ENCODE measurements at regions not wholly inside any gene's neighbourhood (a gene's known extent, or its start where the extent isn't known, plus 50 kb on each side); places are given as distances from the start of the nearest gene placed in this dataset.

- Mint-ChIP-seq H3K27me3 (no peaks in the 10 kb centered on the region), H3K4me3 (no peak overlapping the region), H3K9me3 (peaks cover 5% of the 10 kb centered on the region), H3K27ac (no peak overlapping the region), H3K36me3 (no peaks in the 10 kb centered on the region), H3K4me1 (ENCODE audit: unreplicated experiment) (peaks cover 5% of the 10 kb centered on the region)
- DNase-seq (ENCODE audit: extremely low spot score, unreplicated experiment) = no peak
- TF ChIP-seq CTCF (conservative IDR thresholded peaks at IDR 0.05) = no peak
These were observed 62.9 kb upstream of the APCDD1 start for GRCh38 chr18:10391506-10391905.

- Mint-ChIP-seq H3K4me3 (no peak overlapping the region), H3K36me3 (no peaks in the 10 kb centered on the region), H3K9me3 (no peaks in the 10 kb centered on the region), H3K27me3 (no peaks in the 10 kb centered on the region), H3K4me1 (ENCODE audit: unreplicated experiment) (peaks cover 29% of the 10 kb centered on the region), H3K27ac (no peak overlapping the region)
- DNase-seq (ENCODE audit: extremely low spot score, unreplicated experiment) = no peak
- no peak for TF ChIP-seq CTCF (conservative IDR thresholded peaks at IDR 0.05)
These were observed 57.4 kb upstream of the APCDD1 start for GRCh38 chr18:10397004-10397403.

GRCh38 chr18:10398571-10398970 is 55.9 kb upstream of the APCDD1 start:
- Mint-ChIP-seq H3K27me3 (no peaks in the 10 kb centered on the region), H3K4me3 (no peak overlapping the region), H3K27ac (no peak overlapping the region), H3K36me3 (no peaks in the 10 kb centered on the region), H3K9me3 (no peaks in the 10 kb centered on the region), H3K4me1 (ENCODE audit: unreplicated experiment) (peaks cover 33% of the 10 kb centered on the region)
- DNase-seq (ENCODE audit: extremely low spot score, unreplicated experiment) = no peak
- no peak for TF ChIP-seq CTCF (conservative IDR thresholded peaks at IDR 0.05)

GRCh38 chr18:10399465-10399864 is 55.0 kb upstream of the APCDD1 start:
- H3K9me3 Mint-ChIP-seq = no peaks in the 10 kb centered on the region
- H3K27me3 Mint-ChIP-seq = no peaks in the 10 kb centered on the region
- no peak for DNase-seq (ENCODE audit: extremely low spot score, unreplicated experiment)
- peaks cover 41% of the 10 kb centered on the region for H3K4me1 Mint-ChIP-seq (ENCODE audit: unreplicated experiment)
- H3K36me3 Mint-ChIP-seq = no peaks in the 10 kb centered on the region
- H3K27ac Mint-ChIP-seq = no peak overlapping the region
- no peak overlapping the region for H3K4me3 Mint-ChIP-seq
- no peak for TF ChIP-seq CTCF (conservative IDR thresholded peaks at IDR 0.05)

DNA sequence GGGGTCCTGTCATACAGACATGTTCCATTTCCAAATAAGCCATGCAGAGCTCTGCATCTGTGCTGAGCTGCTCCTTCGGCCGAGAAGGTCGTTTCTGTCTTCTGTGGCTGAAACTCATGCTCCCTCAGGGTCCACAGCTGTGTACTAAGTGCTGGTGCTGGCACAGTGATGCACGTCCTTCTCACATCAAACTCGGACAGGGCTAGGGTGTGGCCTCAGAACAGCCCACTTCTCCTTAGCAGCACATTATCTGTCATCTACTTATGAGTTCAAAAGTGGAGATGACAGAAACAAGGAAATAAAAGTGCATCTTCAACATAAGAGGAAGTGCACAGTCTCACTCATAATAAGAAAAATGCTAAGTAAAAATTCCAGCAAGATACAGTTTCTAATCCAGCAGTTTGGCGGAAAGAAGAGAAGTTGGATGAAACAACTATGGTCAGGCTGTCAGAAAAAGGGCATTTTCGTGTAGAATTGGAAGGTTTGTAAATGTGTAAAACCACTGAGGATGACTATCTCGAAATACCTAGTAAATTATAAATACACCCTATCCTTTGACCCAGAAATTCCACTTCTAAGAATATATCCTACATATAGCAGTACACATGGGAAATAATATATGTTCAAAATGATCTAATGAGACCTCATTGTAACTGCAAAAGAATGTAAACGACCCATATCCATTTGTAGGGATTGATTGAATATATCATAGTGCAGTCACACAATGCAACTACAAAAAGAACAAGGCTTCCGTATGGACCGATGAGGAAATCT is 53.7 kb upstream of the APCDD1 start:
- no peak for TF ChIP-seq CTCF (conservative IDR thresholded peaks at IDR 0.05)
- H3K27me3 Mint-ChIP-seq = no peaks in the 10 kb centered on the region
- peaks cover 52% of the 10 kb centered on the region for H3K4me1 Mint-ChIP-seq (ENCODE audit: unreplicated experiment)
- H3K27ac Mint-ChIP-seq = peak overlapping the region; percentile 69
- H3K36me3 Mint-ChIP-seq = no peaks in the 10 kb centered on the region
- H3K9me3 Mint-ChIP-seq = no peaks in the 10 kb centered on the region
- no peak for DNase-seq (ENCODE audit: extremely low spot score, unreplicated experiment)
- H3K4me3 Mint-ChIP-seq = peak overlapping the region; percentile 15

Measured in type B pancreatic cell (in vitro differentiated cells).